ENCODE measurements at regions not wholly inside any gene's neighbourhood (a gene's known extent, or its start where the extent isn't known, plus 50 kb on each side); places are given as distances from the start of the nearest gene placed in this dataset.

- TF ChIP-seq, protein P1, sequence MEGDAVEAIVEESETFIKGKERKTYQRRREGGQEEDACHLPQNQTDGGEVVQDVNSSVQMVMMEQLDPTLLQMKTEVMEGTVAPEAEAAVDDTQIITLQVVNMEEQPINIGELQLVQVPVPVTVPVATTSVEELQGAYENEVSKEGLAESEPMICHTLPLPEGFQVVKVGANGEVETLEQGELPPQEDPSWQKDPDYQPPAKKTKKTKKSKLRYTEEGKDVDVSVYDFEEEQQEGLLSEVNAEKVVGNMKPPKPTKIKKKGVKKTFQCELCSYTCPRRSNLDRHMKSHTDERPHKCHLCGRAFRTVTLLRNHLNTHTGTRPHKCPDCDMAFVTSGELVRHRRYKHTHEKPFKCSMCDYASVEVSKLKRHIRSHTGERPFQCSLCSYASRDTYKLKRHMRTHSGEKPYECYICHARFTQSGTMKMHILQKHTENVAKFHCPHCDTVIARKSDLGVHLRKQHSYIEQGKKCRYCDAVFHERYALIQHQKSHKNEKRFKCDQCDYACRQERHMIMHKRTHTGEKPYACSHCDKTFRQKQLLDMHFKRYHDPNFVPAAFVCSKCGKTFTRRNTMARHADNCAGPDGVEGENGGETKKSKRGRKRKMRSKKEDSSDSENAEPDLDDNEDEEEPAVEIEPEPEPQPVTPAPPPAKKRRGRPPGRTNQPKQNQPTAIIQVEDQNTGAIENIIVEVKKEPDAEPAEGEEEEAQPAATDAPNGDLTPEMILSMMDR (IDR thresholded peaks at IDR 0.05; ENCODE audit: low read depth, low read length, poor library complexity, severe bottlenecking), result no peak
- no peak for TF ChIP-seq EZH2phosphoT487 (IDR thresholded peaks at IDR 0.05; ENCODE audit: borderline replicate concordance, low read length)
- H3K4me1 ChIP-seq (ENCODE audit: control insufficient read depth, low read length), result no peaks in the 10 kb centered on the region
- H3K4me2 ChIP-seq (ENCODE audit: low read length), result no peak overlapping the region
- no peaks in the 10 kb centered on the region for H3K9me3 ChIP-seq (ENCODE audit: control insufficient read depth, insufficient read depth, low read length)
- H3F3A ChIP-seq (ENCODE audit: control insufficient read depth, insufficient read depth), result no peaks in the 10 kb centered on the region
- no peak overlapping the region for H3K27ac ChIP-seq (ENCODE audit: low read depth, low read length)
- no peaks in the 10 kb centered on the region for H3K27me3 ChIP-seq (ENCODE audit: control insufficient read depth, low read length)
- no peaks in the 10 kb centered on the region for H3K36me3 ChIP-seq (ENCODE audit: control insufficient read depth, low read length)
- H3K4me3 ChIP-seq (ENCODE audit: low read length), result no peak overlapping the region
- no peaks in the 10 kb centered on the region for H4K20me1 ChIP-seq (ENCODE audit: control insufficient read depth, insufficient read depth, low read depth, low read length)
- H3K9me2 ChIP-seq (replicated peaks; ENCODE audit: control insufficient read depth, low read length), result no peaks in the 10 kb centered on the region
- H3K79me2 ChIP-seq (ENCODE audit: control insufficient read depth, low read length), result no peaks in the 10 kb centered on the region
Observed at GRCh38 chr5:18772475-18772874, 1138.2 kb downstream of the TAF11L14 start.

GRCh38 chr5:18778225-18778624 is 1144.0 kb downstream of the TAF11L14 start:
- H4K20me1 ChIP-seq (ENCODE audit: control insufficient read depth, insufficient read depth, low read depth, low read length), result no peaks in the 10 kb centered on the region
- TF ChIP-seq, protein P1 (IDR thresholded peaks at IDR 0.05; ENCODE audit: low read depth, low read length, poor library complexity, severe bottlenecking), result no peak
- no peak for TF ChIP-seq EZH2phosphoT487 (IDR thresholded peaks at IDR 0.05; ENCODE audit: borderline replicate concordance, low read length)
- H3K79me2 ChIP-seq (ENCODE audit: control insufficient read depth, low read length), result no peaks in the 10 kb centered on the region
- no peaks in the 10 kb centered on the region for H3K9me3 ChIP-seq (ENCODE audit: control insufficient read depth, insufficient read depth, low read length)
- H3K27me3 ChIP-seq (ENCODE audit: control insufficient read depth, low read length), result no peaks in the 10 kb centered on the region
- no peak overlapping the region for H3K27ac ChIP-seq (ENCODE audit: low read depth, low read length)
- H3F3A ChIP-seq (ENCODE audit: control insufficient read depth, insufficient read depth), result no peaks in the 10 kb centered on the region
- no peak overlapping the region for H3K4me3 ChIP-seq (ENCODE audit: low read length)
- no peaks in the 10 kb centered on the region for H3K9me2 ChIP-seq (replicated peaks; ENCODE audit: control insufficient read depth, low read length)
- no peaks in the 10 kb centered on the region for H3K4me1 ChIP-seq (ENCODE audit: control insufficient read depth, low read length)
- no peak overlapping the region for H3K4me2 ChIP-seq (ENCODE audit: low read length)
- no peaks in the 10 kb centered on the region for H3K36me3 ChIP-seq (ENCODE audit: control insufficient read depth, low read length)

- H3K79me2 ChIP-seq (ENCODE audit: control insufficient read depth, low read length), result no peaks in the 10 kb centered on the region
Observed at GRCh38 chr5:18789218-18789998, 1155.1 kb downstream of the TAF11L14 start.

More at GRCh38 chr5:18789218-18789998, 1155.1 kb downstream of the TAF11L14 start:
- no peaks in the 10 kb centered on the region for H3K9me2 ChIP-seq (replicated peaks; ENCODE audit: control insufficient read depth, low read length)
- no peaks in the 10 kb centered on the region for H3K4me1 ChIP-seq (ENCODE audit: control insufficient read depth, low read length)
- TF ChIP-seq, protein P1 (IDR thresholded peaks at IDR 0.05; ENCODE audit: low read depth, low read length, poor library complexity, severe bottlenecking), result no peak
- no peak for TF ChIP-seq EZH2phosphoT487 (IDR thresholded peaks at IDR 0.05; ENCODE audit: borderline replicate concordance, low read length)
- no peak overlapping the region for H3K4me3 ChIP-seq (ENCODE audit: low read length)
- H3K4me2 ChIP-seq (ENCODE audit: low read length), result no peak overlapping the region
- H3F3A ChIP-seq (ENCODE audit: control insufficient read depth, insufficient read depth), result no peaks in the 10 kb centered on the region
- no peaks in the 10 kb centered on the region for H3K9me3 ChIP-seq (ENCODE audit: control insufficient read depth, insufficient read depth, low read length)
- no peak overlapping the region for H3K27ac ChIP-seq (ENCODE audit: low read depth, low read length)
- no peaks in the 10 kb centered on the region for H3K27me3 ChIP-seq (ENCODE audit: control insufficient read depth, low read length)
- H3K36me3 ChIP-seq (ENCODE audit: control insufficient read depth, low read length), result no peaks in the 10 kb centered on the region
- no peaks in the 10 kb centered on the region for H4K20me1 ChIP-seq (ENCODE audit: control insufficient read depth, insufficient read depth, low read depth, low read length)
